Body of pancreas (tissue), 4 donors: ENCODE measurements at regions not wholly inside any gene's neighbourhood (a gene's known extent, or its start where the extent isn't known, plus 50 kb on each side); places are given as distances from the start of the nearest gene placed in this dataset.

ENCODE experiments used
- ATAC-seq: fragments of 150-250 bp; one replicate; pipeline ENCODE4 v1.9.1; 2016
- DNase-seq, 4 donors: peaks; one replicate each; pipeline ENCODE4 v3.0.0-alpha.2; 2019
- H3K27ac ChIP-seq, 4 donors: fragments of 200-600 bp; sonication (generic); 1 replicate in 3 of 4; 2 replicates in 1 of 4; pipeline versions ENCODE4 v1.5.1 to v1.6.1; 2016 to 2019; ENCODE audit warnings: mild to moderate bottlenecking in 1 of 4, mixed read lengths in 1 of 4, moderate library complexity in 1 of 4
- H3K27me3 ChIP-seq, 2 donors: fragments of 200-600 bp; sonication (generic); one replicate each; pipeline ENCODE4 v1.6.0; 2016; ENCODE audit warnings: mild to moderate bottlenecking in 1 of 2
- H3K36me3 ChIP-seq, 2 donors: fragments of 200-600 bp; sonication (generic); replicated peaks in 1 of 2; 2 replicates each; pipeline ENCODE4 v1.5.1; 2016; ENCODE audit warnings: low read depth in 2 of 2; ENCODE audit not compliant: insufficient read depth in 1 of 2
- H3K4me1 ChIP-seq: fragments of 200-600 bp; sonication (generic); one replicate; pipeline ENCODE4 v1.6.0; 2016
- H3K4me3 ChIP-seq, 2 donors: fragments of 200-600 bp; sonication (generic); 1 replicate in 1 of 2; 2 replicates in 1 of 2; pipeline ENCODE4 v1.5.1; 2016 to 2019
- H3K9me3 ChIP-seq, 3 donors: fragments of 200-600 bp; sonication (generic); 1 replicate in 2 of 3; 2 replicates in 1 of 3; pipeline ENCODE4 v1.5.1; 2016
- POLR2A ChIP-seq, 3 donors: fragments of 450-650 bp; IDR thresholded peaks; one replicate each; pipeline ENCODE4 v1.6.1; 2016; ENCODE audit warnings: antibody characterized with exemption in 3 of 3, mild to moderate bottlenecking in 2 of 3
- WGBS, 2 donors: methylation state at CpG; one replicate each; pipeline ENCODE4 v1.1.5; 2017; 5-methylcytosine and 5-hydroxymethylcytosine counted together
- intact Hi-C: fragments of 100-400 bp; cut with DNase I; formaldehyde crosslinking; loops from one replicate; pipeline ENCODE4 v1.15.1; 2023
- TF ChIP-seq, protein P1 (sequence below), 7 experiments: fragments of 450-650 bp in 4 of 7; fragments of 200-600 bp in 3 of 7; sonication (generic) in 3 of 7; IDR thresholded peaks; one replicate each; pipeline ENCODE4 v1.5.1; 2016 to 2019; ENCODE audit warnings: antibody characterized with exemption in 7 of 7

DNA sequence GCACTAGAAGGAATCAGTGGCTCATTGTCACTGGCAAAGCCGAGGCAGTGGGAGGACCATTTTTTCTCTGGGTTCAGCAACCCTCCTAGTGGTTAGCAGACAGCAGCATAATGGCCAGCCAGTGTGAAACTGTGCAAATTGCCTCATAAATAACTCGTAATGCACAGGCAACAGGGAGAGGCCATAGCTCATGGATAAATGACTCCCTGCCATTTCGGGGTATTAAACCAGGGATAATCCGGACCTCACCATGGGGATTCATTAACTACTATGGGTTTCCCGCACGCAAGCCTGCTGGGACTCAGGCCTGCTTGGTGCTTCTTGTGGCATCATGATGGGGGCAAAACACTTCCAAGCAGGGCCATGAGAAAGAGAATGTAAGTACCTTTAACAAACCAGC, 158.2 kb upstream of the CHD6 start:
- 69 to 74% methylated on average over 6 of the region's 6 CpGs for WGBS, 2 donors
- Histone ChIP-seq H3K36me3 (no peaks in the 10 kb centered on the region), H3K9me3 (no peaks in the 10 kb centered on the region), H3K27ac (no peak overlapping the region), H3K4me1 (no peaks in the 10 kb centered on the region), H3K27me3 (no peaks in the 10 kb centered on the region), H3K4me3 (no peak overlapping the region)
- intact Hi-C loops = no loop called here
- no peak for TF ChIP-seq POLR2A (IDR thresholded peaks at IDR 0.05)
- TF ChIP-seq, protein P1, sequence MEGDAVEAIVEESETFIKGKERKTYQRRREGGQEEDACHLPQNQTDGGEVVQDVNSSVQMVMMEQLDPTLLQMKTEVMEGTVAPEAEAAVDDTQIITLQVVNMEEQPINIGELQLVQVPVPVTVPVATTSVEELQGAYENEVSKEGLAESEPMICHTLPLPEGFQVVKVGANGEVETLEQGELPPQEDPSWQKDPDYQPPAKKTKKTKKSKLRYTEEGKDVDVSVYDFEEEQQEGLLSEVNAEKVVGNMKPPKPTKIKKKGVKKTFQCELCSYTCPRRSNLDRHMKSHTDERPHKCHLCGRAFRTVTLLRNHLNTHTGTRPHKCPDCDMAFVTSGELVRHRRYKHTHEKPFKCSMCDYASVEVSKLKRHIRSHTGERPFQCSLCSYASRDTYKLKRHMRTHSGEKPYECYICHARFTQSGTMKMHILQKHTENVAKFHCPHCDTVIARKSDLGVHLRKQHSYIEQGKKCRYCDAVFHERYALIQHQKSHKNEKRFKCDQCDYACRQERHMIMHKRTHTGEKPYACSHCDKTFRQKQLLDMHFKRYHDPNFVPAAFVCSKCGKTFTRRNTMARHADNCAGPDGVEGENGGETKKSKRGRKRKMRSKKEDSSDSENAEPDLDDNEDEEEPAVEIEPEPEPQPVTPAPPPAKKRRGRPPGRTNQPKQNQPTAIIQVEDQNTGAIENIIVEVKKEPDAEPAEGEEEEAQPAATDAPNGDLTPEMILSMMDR (IDR thresholded peaks at IDR 0.05) = no peak
- DNase-seq = no peak
- ATAC-seq = no peak

DNA sequence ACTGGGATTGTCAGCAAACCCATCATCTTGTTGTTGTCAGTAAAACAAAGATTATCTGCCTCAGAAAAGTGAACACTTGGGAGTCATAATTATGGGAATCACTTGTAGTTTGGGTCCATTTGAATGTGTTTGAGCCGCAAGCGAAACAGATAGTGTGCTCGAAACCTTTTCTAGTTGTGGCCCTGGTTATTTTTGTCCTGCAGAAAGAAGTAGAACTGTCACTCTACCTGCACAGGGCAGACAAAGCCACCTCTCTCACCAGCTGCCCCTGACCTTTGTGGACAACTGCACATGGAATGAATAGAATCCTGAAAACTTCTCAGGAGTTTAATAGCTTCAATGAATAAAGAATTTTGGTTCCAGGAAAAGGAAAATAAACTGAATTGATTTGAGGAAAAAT, 156.1 kb upstream of the CHD6 start:
- Histone ChIP-seq H3K27ac (no peak overlapping the region), H3K9me3 (no peaks in the 10 kb centered on the region), H3K27me3 (no peaks in the 10 kb centered on the region), H3K36me3 (no peaks in the 10 kb centered on the region), H3K4me1 (no peaks in the 10 kb centered on the region), H3K4me3 (no peak overlapping the region)
- ATAC-seq (no peak), DNase-seq (no peak)
- WGBS, 2 donors = 60 to 87% methylated on average over 3 of the region's 3 CpGs
- intact Hi-C loops = no loop called here
- TF ChIP-seq, protein P1 (IDR thresholded peaks at IDR 0.05) = no peak
- no peak for TF ChIP-seq POLR2A (IDR thresholded peaks at IDR 0.05)

DNA sequence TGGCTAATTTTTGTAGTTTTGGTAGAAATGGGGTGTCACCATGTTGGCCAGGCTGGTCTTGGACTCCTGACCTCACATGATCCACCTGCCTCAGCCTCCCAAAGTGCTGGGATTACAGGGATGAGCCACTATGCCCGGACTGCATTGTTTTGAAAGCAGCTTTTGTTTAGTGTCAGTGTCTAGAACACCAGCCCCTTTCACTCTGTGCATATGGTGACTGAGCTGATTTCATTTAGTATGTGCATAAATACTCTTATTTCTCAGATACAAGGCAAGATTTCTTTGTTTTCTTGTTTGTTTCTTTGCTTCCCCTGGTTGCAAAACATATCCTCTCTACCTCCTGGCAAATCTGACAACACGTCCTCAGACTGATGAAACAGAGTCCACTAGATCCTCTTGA, 152.8 kb upstream of the CHD6 start:
- DNase-seq = no peak
- no peak for ATAC-seq
- intact Hi-C loops = no loop called here
- 37 to 42% methylated on average over 2 of the region's 2 CpGs for WGBS, 2 donors
- no peaks in the 10 kb centered on the region for H3K36me3 ChIP-seq
- no peak overlapping the region for H3K4me3 ChIP-seq
- H3K27me3 ChIP-seq = no peaks in the 10 kb centered on the region
- no peak overlapping the region for H3K27ac ChIP-seq
- no peaks in the 10 kb centered on the region for H3K9me3 ChIP-seq
- TF ChIP-seq, protein P1 (IDR thresholded peaks at IDR 0.05) = no peak
- no peak for TF ChIP-seq POLR2A (IDR thresholded peaks at IDR 0.05)
- H3K4me1 ChIP-seq = no peaks in the 10 kb centered on the region

DNA sequence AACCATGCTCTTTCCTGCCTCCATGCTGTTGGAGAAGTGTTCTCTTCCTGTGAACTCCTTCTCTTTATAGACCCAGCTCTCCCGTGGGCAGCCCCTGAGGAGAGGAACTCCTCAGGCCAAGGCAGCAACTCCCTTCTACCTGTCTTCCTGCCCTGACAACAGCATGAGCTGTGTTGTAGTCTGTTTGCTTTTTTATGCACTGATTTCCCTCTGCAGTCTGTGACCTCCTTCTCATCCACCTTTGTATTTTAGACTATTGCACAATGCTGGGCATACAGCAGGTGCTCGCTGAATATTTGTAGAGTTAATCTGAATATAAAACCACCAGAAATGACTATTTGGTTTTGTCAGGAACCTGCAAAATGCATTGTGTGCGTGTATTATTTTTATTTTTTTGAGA, 152.2 kb upstream of the CHD6 start:
- Histone ChIP-seq H3K27ac (no peak overlapping the region), H3K9me3 (no peaks in the 10 kb centered on the region), H3K36me3 (no peaks in the 10 kb centered on the region), H3K4me1 (no peaks in the 10 kb centered on the region), H3K27me3 (no peaks in the 10 kb centered on the region), H3K4me3 (no peak overlapping the region)
- ATAC-seq = no peak
- WGBS, 2 donors = 35 to 47% methylated on average over 3 of the region's 3 CpGs
- intact Hi-C loops = no loop called here
- TF ChIP-seq POLR2A (IDR thresholded peaks at IDR 0.05) = no peak
- TF ChIP-seq, protein P1 (IDR thresholded peaks at IDR 0.05) = no peak
- DNase-seq = no peak

DNA sequence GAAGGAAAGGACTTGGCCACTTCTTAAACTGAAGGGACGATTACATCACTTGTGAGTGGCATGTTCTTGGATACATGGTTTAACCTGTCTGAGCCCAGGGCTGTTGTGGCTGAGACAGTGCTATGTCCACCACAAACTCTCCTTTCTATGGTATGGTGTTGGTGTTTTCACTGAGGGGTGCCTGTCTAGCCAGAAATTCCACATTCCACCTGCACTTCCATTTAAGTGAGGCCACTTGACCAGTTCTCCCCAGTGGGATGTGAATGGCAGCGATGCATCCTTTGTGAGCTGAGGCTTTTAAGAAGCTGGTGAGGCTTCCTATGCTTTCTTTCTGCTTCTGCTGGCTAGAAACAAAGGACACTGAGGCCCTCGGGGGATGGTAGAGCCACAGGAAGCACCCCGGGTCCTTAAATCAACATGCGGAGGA, 151.4 kb upstream of the CHD6 start:
- H3K4me3 ChIP-seq = no peak overlapping the region
- TF ChIP-seq, protein P1 (IDR thresholded peaks at IDR 0.05) = no peak
- TF ChIP-seq POLR2A (IDR thresholded peaks at IDR 0.05) = no peak
- H3K27ac ChIP-seq = no peak overlapping the region
- 24 to 27% methylated on average over 5 of the region's 5 CpGs for WGBS, 2 donors
- DNase-seq (no peak), ATAC-seq (no peak)
- no peaks in the 10 kb centered on the region for H3K36me3 ChIP-seq
- intact Hi-C loops = no loop called here
- H3K9me3 ChIP-seq = no peaks in the 10 kb centered on the region
- no peaks in the 10 kb centered on the region for H3K27me3 ChIP-seq
- no peaks in the 10 kb centered on the region for H3K4me1 ChIP-seq
